Esophagus (tissue), 2 donors: ENCODE measurements at regions not wholly inside any gene's neighbourhood (a gene's known extent, or its start where the extent isn't known, plus 50 kb on each side); places are given as distances from the start of the nearest gene placed in this dataset.

Source experiments
- H3K27ac ChIP-seq, 2 donors: one replicate each; pipeline ENCODE4 v1.5.1; 2013; ENCODE audit warnings: low read depth in 2 of 2, mild to moderate bottlenecking in 2 of 2, inconsistent platforms in 1 of 2, low read length in 1 of 2, moderate library complexity in 1 of 2
- H3K27me3 ChIP-seq, 2 donors: one replicate each; pipeline ENCODE4 v1.6.1; 2013; ENCODE audit warnings: low read length in 2 of 2, control low read depth in 1 of 2, mild to moderate bottlenecking in 1 of 2; ENCODE audit not compliant: insufficient read depth in 2 of 2, control insufficient read depth in 1 of 2
- H3K36me3 ChIP-seq, 2 donors: one replicate each; pipeline ENCODE4 v1.6.1; 2013; ENCODE audit warnings: low read length in 1 of 2; ENCODE audit not compliant: control insufficient read depth in 2 of 2, insufficient read depth in 2 of 2
- H3K4me1 ChIP-seq, 2 donors: one replicate each; pipeline ENCODE4 v1.6.1; 2013; ENCODE audit warnings: low read length in 1 of 2; ENCODE audit not compliant: control insufficient read depth in 2 of 2, insufficient read depth in 2 of 2
- H3K4me3 ChIP-seq, 2 donors: one replicate each; pipeline ENCODE4 v1.5.1; 2013; ENCODE audit warnings: low read length in 2 of 2, mild to moderate bottlenecking in 2 of 2, low read depth in 1 of 2, moderate library complexity in 1 of 2
- H3K9me3 ChIP-seq, 2 donors: one replicate each; pipeline ENCODE4 v1.6.1; 2013; ENCODE audit warnings: mild to moderate bottlenecking in 2 of 2, low read depth in 1 of 2, low read length in 1 of 2, moderate library complexity in 1 of 2; ENCODE audit not compliant: control insufficient read depth in 2 of 2, insufficient read depth in 1 of 2
- WGBS, 2 donors: extraction: QIAGEN DNeasy Blood & Tissue Kit; methylation state at CpG; one replicate each; pipeline ENCODE4 v1.1.7; 2013; 5-methylcytosine and 5-hydroxymethylcytosine counted together
- donor health status: healthy with polysubstance abuse.
- donor health status: Bipolar disorder and iron deficiency.

DNA sequence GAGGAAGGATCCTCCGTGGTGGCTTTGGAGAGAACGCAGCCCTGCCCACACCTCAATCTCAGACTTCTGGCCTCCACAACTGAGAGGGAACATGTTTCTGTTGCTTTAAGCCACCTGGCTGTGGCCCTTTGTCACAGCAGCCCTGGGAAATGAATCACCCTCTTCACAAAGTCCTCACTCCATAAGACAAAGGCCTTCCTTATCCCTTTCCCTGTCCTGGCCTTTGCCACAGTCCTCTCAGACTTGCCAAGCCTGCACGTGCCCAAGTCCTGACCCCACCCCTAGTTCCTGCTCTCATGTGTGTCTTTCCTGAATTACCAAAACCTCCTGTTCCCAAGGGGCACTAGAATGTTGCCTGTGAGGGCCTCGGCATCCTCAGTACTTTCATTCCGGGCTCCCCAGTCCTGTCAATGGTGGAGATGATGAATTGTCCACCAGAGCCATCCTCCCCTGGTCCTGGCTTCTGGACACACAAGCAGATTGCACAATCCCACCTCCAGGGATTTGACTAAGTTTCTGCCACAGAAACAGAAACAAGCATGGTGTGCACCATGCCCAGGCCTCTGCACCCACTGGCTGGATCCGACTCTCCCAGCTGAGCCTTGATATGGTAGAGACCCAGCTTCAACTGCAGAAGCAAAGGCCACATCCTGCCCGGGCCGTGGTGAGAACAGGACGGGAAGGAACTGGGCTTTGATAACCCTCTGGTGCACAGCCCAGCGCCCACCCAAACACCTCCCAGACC is 232.6 kb upstream of the PDE10A start:
- H3K27me3 ChIP-seq: no peaks in the 10 kb centered on the region
- 69 to 74% methylated on average over 10 of the region's 10 CpGs for WGBS, 2 donors

DNA sequence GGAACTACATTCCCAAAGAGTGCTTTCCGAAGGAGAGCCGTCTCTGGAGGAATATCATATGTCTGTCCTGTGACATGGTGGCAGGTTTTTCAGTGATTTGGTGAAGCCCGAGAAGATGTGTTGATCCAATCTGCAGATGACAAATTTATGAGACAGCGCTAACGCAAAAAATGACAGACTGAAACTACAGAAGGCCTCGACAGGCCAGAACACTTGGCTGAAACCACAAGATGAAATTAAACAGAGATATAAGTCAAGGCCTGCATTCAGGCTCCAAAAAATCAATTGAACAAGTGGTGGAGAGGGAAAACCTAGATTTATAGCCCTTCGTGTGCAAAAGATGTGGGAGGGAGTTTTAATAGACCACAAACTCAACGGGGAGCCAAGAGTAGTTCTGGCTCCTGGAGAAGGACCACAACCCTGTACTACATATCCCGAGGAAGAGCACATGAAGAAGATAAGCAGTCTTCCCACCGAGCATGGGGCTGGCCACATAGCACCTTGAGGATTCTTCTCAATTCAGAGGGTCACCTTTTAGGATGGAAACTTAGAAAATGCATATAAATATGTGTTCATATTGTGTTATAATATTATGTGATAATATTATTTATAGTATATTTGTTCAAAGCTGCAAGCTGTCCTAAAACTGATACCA is 231.3 kb upstream of the PDE10A start:
- 79 to 83% methylated on average over 10 of the region's 10 CpGs for WGBS, 2 donors
- no peak overlapping the region for H3K27ac ChIP-seq
- no peak overlapping the region for H3K4me3 ChIP-seq
- H3K9me3 ChIP-seq: peaks cover 0 to 8% of the 10 kb centered on the region in 2 donors
- no peaks in the 10 kb centered on the region for H3K4me1 ChIP-seq
- H3K27me3 ChIP-seq: no peaks in the 10 kb centered on the region
- no peaks in the 10 kb centered on the region for H3K36me3 ChIP-seq

More for the DNA sequence above, 232.6 kb upstream of the PDE10A start:
- Histone ChIP-seq H3K9me3 (peaks cover 0 to 8% of the 10 kb centered on the region in 2 donors), H3K4me1 (no peaks in the 10 kb centered on the region), H3K4me3 (no peak overlapping the region), H3K27ac (no peak overlapping the region), H3K36me3 (no peaks in the 10 kb centered on the region)

DNA sequence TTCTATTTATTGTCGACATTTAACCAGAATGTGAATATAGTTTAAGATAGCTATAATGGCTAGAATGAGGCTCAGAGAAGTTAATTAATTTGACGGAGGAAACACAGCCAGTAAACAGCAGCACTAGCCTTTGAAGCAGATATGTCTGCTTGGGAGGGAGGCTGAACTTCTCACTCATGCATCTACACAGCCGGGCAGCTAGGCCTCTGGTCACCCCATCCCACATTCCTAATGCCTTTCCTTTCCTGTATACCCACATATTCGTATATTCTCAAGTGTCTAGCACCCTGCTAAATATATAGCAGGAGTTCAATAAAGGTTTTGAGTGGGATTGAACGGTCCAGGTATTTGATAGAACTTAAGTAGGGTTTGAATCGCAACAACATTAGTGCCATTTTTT is 230.4 kb upstream of the PDE10A start:
- WGBS, 2 donors: 79 to 86% methylated on average over 6 of the region's 6 CpGs
- H3K4me3 ChIP-seq: no peak overlapping the region
- peaks cover 0 to 8% of the 10 kb centered on the region in 2 donors for H3K9me3 ChIP-seq
- no peaks in the 10 kb centered on the region for H3K27me3 ChIP-seq
- no peaks in the 10 kb centered on the region for H3K36me3 ChIP-seq
- H3K27ac ChIP-seq: no peak overlapping the region
- no peaks in the 10 kb centered on the region for H3K4me1 ChIP-seq

DNA sequence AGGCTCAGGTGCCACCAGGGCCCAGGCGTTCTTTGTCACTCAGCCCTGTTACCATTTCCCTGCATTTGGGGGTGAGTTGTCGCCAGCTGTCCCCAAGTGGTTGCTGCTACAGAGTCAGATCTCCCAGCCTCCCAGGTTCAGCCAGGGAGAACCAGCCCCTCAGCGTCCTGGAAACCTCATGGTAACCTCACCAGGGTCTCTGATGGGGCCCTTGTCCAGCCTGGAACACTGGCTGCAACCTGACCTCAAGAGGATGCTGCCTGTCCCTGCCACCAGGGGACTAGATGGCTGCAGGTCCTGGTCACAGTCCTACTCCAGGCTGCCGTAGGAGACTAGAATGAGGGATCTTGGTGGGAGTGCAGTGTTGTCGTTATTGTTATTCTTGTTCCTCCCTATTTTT is 228.3 kb upstream of the PDE10A start:
- H3K9me3 ChIP-seq: peaks cover 0 to 8% of the 10 kb centered on the region in 2 donors
- no peaks in the 10 kb centered on the region for H3K36me3 ChIP-seq
- no peaks in the 10 kb centered on the region for H3K4me1 ChIP-seq
- no peak overlapping the region for H3K27ac ChIP-seq
- WGBS, 2 donors: 76 to 82% methylated on average over 5 of the region's 5 CpGs
- H3K27me3 ChIP-seq: no peaks in the 10 kb centered on the region
- no peak overlapping the region for H3K4me3 ChIP-seq

DNA sequence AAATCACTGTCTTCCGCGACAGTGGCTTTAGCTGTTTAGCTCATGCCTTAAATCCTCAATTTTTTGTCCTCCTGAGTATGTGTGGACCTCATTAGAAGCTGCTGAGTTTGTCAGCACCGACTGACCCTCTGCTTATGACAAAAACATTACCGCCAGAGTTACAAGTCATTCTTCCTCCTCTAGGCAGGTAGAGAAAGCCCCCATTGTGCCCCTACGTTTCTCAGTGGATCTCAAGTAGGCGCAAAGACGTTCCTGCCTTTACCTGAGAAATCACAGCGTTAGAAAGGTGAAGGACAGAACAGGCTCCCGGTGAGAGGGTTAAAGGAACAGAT is 227.3 kb upstream of the PDE10A start:
- no peak overlapping the region for H3K27ac ChIP-seq
- no peak overlapping the region for H3K4me3 ChIP-seq
- WGBS, 2 donors: 40 to 46% methylated on average over 9 of the region's 9 CpGs

DNA sequence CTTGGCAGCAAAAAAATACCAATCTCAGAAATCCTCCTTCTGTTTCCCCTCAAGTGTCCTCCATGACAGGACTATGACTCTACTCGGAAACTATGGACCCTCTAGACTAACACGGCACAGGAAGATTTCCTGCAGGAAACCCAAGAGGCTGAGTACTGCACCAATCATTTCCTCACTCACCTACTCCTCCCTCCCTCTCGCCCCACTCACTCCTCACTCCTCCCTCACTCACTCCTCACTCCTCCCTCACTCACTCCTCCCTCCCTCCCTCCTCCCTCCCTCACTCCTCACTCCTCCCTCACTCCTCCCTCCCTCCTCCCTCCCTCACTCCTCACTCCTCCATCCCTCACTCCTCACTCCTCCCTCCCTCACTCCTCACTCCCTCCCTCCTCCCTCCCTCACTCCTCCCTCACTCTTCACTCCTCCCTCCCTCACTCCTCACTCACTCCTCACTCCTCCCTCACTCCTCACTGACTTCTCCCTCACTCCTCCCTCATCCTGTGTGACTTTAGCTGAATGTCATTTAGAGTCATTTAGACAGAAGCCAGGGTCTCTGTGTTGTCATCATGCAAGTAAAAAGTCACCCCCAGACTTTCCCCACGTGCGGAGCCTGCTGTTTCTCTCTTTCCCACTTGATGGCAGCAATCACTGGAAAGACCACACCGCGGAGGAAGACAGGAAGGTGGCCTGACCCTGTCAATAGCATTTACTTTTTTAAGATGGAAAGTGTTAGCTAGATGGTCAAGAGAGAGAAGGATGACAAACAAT is 226.8 kb upstream of the PDE10A start:
- Histone ChIP-seq H3K4me1 (peaks cover 0 to 1% of the 10 kb centered on the region in 2 donors), H3K9me3 (peaks cover 0 to 8% of the 10 kb centered on the region in 2 donors), H3K36me3 (no peaks in the 10 kb centered on the region), H3K4me3 (no peak overlapping the region), H3K27ac (no peak overlapping the region), H3K27me3 (no peaks in the 10 kb centered on the region)
- WGBS, 2 donors: 18 to 22% methylated on average over 7 of the region's 7 CpGs

More for the DNA sequence above, 227.3 kb upstream of the PDE10A start:
- no peaks in the 10 kb centered on the region for H3K36me3 ChIP-seq
- H3K9me3 ChIP-seq: peaks cover 0 to 8% of the 10 kb centered on the region in 2 donors
- no peaks in the 10 kb centered on the region for H3K4me1 ChIP-seq
- H3K27me3 ChIP-seq: no peaks in the 10 kb centered on the region

DNA sequence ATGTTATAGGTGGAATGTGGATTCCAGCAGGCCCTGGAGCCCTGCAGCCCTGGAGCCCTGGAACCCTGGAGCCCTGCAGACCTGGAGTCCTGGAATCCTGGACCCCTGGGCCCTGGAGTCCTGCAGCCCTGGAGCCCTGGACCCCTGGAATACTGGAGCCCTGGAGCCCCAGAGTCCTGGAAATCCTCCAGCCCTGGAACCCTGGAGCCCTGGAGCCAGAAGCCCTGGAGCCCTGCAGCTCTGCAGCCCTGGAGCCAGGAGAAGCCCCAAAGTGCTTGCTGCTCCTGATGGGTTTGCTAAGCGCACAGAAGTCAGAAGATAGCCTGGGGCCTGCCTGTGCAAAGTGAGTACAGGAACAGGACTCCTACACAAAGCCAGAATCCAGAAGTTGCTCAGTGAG is 223.1 kb upstream of the PDE10A start:
- no peak overlapping the region for H3K27ac ChIP-seq
- H3K4me3 ChIP-seq: no peak overlapping the region
- H3K9me3 ChIP-seq: no peaks in the 10 kb centered on the region
- no peaks in the 10 kb centered on the region for H3K27me3 ChIP-seq
- no peaks in the 10 kb centered on the region for H3K36me3 ChIP-seq
- peaks cover 0 to 3% of the 10 kb centered on the region in 2 donors for H3K4me1 ChIP-seq
- 89 to 100% methylated on average over 1 of the region's 1 CpG for WGBS, 2 donors

DNA sequence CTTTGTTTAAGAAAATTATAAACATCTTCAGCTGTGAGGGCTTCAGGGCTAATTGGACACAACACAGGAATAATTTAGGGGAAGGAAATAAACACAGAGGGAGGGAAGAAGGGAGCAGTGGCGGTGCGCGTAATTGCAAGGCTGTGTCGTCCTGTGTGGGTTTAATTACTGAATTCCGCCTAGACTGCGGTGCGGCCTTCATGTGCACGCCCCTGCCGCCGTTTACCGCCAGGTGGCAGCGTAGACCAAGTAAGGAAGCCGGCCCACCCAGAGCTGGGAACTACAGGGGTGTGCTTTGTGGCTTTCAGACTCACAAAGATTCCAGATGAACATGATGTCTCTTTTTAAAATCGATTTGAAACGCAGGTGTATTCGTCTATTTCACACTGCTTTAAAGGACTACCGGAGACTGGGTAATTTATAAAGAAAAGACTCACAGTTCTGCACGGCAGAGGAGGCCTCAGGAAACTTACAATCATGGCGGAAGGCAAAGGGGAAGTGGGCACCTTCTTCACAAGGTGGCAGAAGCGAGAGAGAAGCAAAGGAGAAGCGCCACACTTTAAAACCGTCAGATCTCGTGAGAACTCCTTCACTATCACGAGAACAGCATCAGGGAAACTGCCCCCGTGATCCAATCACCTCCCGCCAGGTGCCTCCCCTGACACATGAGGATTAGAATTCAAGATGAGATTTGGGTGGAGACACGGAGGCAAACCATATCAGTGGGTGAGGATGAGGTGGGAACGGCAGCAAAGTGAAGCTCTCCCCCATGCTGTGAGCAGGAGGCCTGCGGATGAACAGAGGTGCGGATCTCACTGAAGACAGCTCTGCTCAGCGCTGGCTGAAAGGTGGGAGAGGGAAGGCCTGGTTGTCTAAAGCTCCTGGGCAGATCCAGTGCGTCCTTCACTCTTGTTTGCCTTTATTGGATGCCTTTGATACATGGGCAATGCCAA is 222.0 kb upstream of the PDE10A start:
- H3K27ac ChIP-seq: no peak overlapping the region
- peaks cover 0 to 3% of the 10 kb centered on the region in 2 donors for H3K4me1 ChIP-seq
- no peaks in the 10 kb centered on the region for H3K27me3 ChIP-seq
- no peaks in the 10 kb centered on the region for H3K9me3 ChIP-seq
- 38 to 40% methylated on average over 32 of the region's 32 CpGs for WGBS, 2 donors
- no peaks in the 10 kb centered on the region for H3K36me3 ChIP-seq
- no peak overlapping the region for H3K4me3 ChIP-seq
